T-helper 17 cell (primary cell): ENCODE measurements at regions not wholly inside any gene's neighbourhood (a gene's known extent, or its start where the extent isn't known, plus 50 kb on each side); places are given as distances from the start of the nearest gene placed in this dataset.
"Not testable (repeated sequence)": the region's sequence is repeated elsewhere in the genome, so short reads cannot be mapped to it uniquely, and the experiment has no call there.

Source experiments
- ATAC-seq: fragments of 150-1000 bp; cut with Tn5 transposase; 2 replicates; pipeline ENCODE4 v1.10.0; 2021; ENCODE audit warnings: mild to moderate bottlenecking, moderate library complexity
- DNase-seq, 3 donors: peaks; one replicate each; pipeline versions ENCODE4 v3.0.0 to v3.0.0-alpha.2; 2020 to 2021
- H3K9me3 ChIP-seq: one replicate; pipeline ENCODE4 v1.7.0; 2013; ENCODE audit warnings: low read length, mild to moderate bottlenecking; ENCODE audit not compliant: control insufficient read depth, poor library complexity, severe bottlenecking
- H3K27ac Mint-ChIP-seq: one replicate; pipeline ENCODE4 v1.8.0; 2022; ENCODE audit warnings: mild to moderate bottlenecking, moderate library complexity, mixed read lengths
- H3K27me3 Mint-ChIP-seq: one replicate; pipeline ENCODE4 v1.8.0; 2022; ENCODE audit warnings: mixed read lengths
- H3K36me3 Mint-ChIP-seq: one replicate; pipeline ENCODE4 v1.8.0; 2022; ENCODE audit warnings: low read depth, mixed read lengths
- H3K4me1 Mint-ChIP-seq: one replicate; pipeline ENCODE4 v1.8.0; 2022; ENCODE audit warnings: mild to moderate bottlenecking, mixed read lengths
- H3K4me3 Mint-ChIP-seq: one replicate; pipeline ENCODE4 v1.8.0; 2022; ENCODE audit warnings: mild to moderate bottlenecking, moderate library complexity, mixed read lengths

DNA sequence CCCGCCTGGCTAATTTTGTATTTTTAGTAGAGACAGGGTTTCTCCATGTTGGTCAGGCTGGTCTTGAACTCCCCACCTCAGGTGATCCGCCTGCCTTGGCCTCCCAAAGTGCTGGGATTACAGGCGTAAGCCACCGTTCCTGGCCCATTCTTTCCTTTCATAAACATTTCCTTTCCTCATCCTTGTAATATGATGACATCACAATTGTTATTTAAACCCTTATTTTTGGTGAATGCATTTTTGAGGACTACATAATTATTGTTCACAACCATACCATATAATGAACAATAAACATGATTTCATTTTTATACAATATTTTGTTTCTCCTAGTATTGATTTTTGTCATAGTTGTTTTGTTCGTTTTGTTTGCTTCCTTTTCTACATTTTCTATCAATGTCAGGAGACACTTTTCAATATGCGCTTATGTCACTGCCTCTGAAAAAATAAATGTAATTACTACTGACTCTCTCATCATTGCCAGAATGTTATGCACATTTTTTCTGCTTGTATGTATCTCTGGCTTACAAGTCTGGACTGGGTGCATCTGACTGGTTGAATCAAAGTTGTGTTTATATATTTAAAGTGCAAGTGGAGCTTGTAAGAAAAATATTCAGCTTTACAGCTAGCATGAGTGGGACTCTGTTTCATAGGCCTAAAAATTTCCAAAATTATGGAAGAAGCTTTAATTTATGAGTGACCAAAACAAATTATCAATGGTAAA is 2286.3 kb upstream of the RAG2 start:
- Mint-ChIP-seq H3K27me3 (no peaks in the 10 kb centered on the region), H3K4me1 (no peaks in the 10 kb centered on the region), H3K27ac (no peak overlapping the region), H3K4me3 (no peak overlapping the region), H3K36me3 (no peaks in the 10 kb centered on the region)
- no peaks in the 10 kb centered on the region for H3K9me3 ChIP-seq
- ATAC-seq (no peak), DNase-seq (no peak)

DNA sequence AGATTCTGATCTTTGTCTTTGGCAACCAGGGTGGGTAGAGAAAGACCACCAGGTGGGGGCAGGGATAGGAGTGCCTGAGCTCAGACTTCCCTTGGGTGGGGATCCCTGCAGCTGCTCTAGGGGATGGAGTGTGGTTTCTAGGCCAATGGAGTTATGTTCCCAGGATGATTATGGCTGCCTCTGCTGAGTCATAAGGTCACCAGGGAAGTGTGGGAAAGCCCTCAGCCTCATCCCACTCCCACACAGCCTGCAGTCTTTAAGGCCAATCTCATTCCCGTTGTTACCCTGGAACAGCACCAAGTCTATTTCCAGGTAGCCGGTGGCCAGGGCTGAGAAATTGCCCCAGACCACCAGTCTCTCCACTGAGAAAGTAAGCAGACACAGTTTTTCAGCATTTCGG is 2269.3 kb upstream of the RAG2 start:
- DNase-seq (no peak), ATAC-seq (no peak)
- H3K36me3 Mint-ChIP-seq, result no peaks in the 10 kb centered on the region
- no peaks in the 10 kb centered on the region for H3K9me3 ChIP-seq
- H3K4me1 Mint-ChIP-seq, result no peaks in the 10 kb centered on the region
- H3K27ac Mint-ChIP-seq, result no peak overlapping the region
- no peak overlapping the region for H3K4me3 Mint-ChIP-seq
- H3K27me3 Mint-ChIP-seq, result no peaks in the 10 kb centered on the region

DNA sequence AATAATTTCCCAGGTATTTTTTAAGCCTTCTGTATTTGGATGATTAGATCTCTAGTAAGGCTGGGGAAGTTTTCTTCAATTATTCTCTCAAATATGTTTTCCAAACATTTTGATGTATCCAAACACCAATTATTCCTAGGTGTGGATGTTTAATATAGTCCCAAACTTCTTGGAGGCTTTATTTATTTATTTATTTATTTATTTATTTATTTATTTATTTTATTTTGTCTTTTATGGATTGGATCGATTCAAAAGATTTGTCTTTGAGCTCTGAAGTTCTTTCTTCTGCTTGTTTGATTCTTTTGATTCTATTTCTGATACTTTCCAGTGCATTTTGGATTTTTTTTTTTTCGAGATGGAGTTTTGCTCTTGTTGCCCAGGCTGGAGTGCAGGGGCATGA is 2267.9 kb upstream of the RAG2 start:
- H3K27me3 Mint-ChIP-seq, result no peaks in the 10 kb centered on the region
- H3K9me3 ChIP-seq, result no peaks in the 10 kb centered on the region
- ATAC-seq (no peak), DNase-seq (no peak)
- H3K4me3 Mint-ChIP-seq, result no peak overlapping the region
- no peaks in the 10 kb centered on the region for H3K36me3 Mint-ChIP-seq
- no peaks in the 10 kb centered on the region for H3K4me1 Mint-ChIP-seq
- H3K27ac Mint-ChIP-seq, result no peak overlapping the region

DNA sequence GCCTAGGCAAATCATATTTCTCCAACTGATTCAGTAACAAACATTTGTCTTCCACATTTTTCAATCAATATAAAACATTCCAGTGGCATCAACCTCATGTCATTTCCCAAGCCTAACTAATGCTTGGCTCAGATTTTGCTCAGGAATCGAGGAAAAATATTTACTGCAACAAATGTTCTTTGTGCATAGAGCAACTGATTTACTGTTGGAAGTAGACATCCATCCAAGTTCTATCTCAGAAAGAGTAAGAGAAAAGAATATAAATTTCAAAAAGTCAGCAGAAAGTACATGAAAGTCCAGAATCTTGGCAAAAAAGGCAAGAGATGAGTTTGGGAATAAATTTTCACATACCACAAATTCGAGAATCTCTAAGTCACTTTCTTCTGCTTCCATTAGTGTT is 2245.0 kb upstream of the RAG2 start:
- no peak for ATAC-seq
- H3K9me3 ChIP-seq, result no peaks in the 10 kb centered on the region
- no peaks in the 10 kb centered on the region for H3K4me1 Mint-ChIP-seq
- no peaks in the 10 kb centered on the region for H3K27me3 Mint-ChIP-seq
- H3K4me3 Mint-ChIP-seq, result no peak overlapping the region
- no peak for DNase-seq
- H3K36me3 Mint-ChIP-seq, result no peaks in the 10 kb centered on the region
- H3K27ac Mint-ChIP-seq, result no peak overlapping the region

DNA sequence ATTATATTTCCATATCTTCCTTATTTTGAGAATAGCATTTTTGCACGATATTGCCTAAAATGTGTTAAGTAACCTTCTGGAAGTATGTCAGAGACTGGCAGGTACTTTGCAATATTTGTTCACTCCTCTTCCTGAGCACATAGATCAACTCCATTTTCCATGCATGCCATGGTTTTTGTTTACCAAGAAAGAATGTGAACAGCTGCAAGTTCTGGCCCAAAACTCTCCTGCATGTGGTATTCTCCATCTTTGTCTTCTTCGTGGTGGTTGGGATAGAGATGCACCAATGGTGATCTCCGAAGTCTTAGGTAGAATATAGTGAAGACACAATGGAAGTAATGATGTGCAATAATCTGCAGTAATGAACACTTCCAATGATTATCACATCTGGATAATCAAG is 2241.0 kb upstream of the RAG2 start:
- ATAC-seq (no peak), DNase-seq (no peak)
- no peaks in the 10 kb centered on the region for H3K36me3 Mint-ChIP-seq
- no peaks in the 10 kb centered on the region for H3K27me3 Mint-ChIP-seq
- no peaks in the 10 kb centered on the region for H3K4me1 Mint-ChIP-seq
- H3K4me3 Mint-ChIP-seq, result no peak overlapping the region
- no peaks in the 10 kb centered on the region for H3K9me3 ChIP-seq
- H3K27ac Mint-ChIP-seq, result no peak overlapping the region

DNA sequence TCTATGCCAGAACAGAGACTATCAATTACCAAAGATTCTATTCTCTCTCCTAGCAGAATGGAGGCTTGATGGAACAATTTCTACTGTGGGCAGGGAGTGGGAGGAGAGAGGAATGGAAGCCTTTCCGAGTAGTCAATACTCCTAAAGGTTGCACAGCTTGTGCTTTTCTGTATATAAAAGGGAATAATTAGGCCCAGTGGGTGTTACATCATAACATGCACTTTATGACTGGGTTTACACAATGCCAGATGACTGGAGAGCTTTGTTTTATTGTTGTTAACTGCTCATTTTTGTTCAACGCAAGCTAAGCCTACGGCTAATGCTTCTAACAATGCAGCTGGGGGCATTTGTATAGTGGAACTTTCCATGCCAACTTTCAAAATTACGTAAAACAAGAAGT is 2237.9 kb upstream of the RAG2 start:
- no peaks in the 10 kb centered on the region for H3K4me1 Mint-ChIP-seq
- no peaks in the 10 kb centered on the region for H3K27me3 Mint-ChIP-seq
- no peak overlapping the region for H3K4me3 Mint-ChIP-seq
- DNase-seq (no peak), ATAC-seq (no peak)
- no peak overlapping the region for H3K27ac Mint-ChIP-seq
- no peaks in the 10 kb centered on the region for H3K36me3 Mint-ChIP-seq
- H3K9me3 ChIP-seq, result no peaks in the 10 kb centered on the region

DNA sequence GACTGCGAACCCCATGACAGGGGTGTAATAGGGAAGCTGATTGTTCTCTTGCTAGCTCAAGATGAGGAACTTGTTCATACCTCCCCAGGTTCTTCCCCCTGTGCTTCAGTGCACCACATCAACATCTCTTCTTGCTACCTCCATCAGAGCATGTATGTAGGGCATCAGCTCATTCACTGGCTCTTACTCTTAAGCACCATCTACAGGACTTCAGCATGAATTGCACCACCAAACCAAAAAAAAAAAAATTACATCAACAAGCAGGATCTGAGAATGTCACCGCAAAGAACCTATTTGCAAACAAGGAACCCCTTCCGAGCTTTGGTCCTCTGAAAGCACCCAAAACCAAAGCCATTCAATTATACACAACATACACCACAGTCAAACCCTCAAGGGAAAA is 2226.5 kb upstream of the RAG2 start:
- no peaks in the 10 kb centered on the region for H3K4me1 Mint-ChIP-seq
- H3K9me3 ChIP-seq, result peaks cover 2% of the 10 kb centered on the region
- DNase-seq (no peak), ATAC-seq (no peak)
- H3K27me3 Mint-ChIP-seq, result no peaks in the 10 kb centered on the region
- no peaks in the 10 kb centered on the region for H3K36me3 Mint-ChIP-seq
- H3K27ac Mint-ChIP-seq, result no peak overlapping the region
- no peak overlapping the region for H3K4me3 Mint-ChIP-seq

DNA sequence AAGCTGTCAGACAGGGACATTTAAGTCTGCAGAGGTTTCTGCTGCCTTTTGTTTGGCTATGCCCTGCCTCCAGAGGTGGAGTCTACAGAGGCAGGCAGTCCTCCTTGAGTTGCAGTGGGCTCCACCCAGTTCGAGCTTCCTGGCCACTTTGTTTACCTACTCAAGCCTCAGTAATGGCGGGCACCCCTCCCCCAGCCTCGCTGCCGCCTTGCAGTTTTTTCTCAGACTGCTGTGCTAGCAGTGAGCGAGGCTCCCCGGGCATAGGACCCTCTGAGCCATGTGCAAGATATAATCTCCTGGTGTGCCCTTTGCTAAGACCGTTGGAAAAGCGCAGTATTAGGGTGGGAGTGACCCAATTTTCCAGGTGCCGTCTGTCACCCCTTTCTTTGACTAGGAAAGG is 2223.8 kb upstream of the RAG2 start:
- not testable (repeated sequence) for H3K27me3 Mint-ChIP-seq, H3K9me3 ChIP-seq, DNase-seq, H3K36me3 Mint-ChIP-seq, H3K4me3 Mint-ChIP-seq, ATAC-seq, H3K4me1 Mint-ChIP-seq, H3K27ac Mint-ChIP-seq

DNA sequence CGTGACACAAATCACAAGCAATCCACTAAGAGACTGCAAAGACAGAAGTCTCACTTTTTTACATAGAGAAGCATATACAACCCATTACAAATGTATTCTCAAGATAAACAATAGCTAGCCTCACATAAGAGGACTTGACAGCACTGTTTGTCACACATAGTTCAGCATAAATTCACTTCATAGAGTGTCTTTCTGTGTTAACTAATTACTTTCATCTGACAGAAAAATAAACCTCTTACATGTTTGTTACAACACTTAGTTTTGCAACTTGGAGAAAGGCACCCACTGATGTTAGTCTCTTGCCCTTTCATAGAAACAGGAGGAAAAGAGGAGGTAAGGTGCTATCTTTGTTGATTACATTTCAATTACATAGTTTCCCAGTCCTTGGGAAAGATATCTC is 2221.9 kb upstream of the RAG2 start:
- Mint-ChIP-seq H3K4me3 (no peak overlapping the region), H3K27me3 (no peaks in the 10 kb centered on the region), H3K27ac (no peak overlapping the region), H3K36me3 (no peaks in the 10 kb centered on the region), H3K4me1 (no peaks in the 10 kb centered on the region)
- DNase-seq (no peak), ATAC-seq (no peak)
- H3K9me3 ChIP-seq, result peaks cover 2% of the 10 kb centered on the region

DNA sequence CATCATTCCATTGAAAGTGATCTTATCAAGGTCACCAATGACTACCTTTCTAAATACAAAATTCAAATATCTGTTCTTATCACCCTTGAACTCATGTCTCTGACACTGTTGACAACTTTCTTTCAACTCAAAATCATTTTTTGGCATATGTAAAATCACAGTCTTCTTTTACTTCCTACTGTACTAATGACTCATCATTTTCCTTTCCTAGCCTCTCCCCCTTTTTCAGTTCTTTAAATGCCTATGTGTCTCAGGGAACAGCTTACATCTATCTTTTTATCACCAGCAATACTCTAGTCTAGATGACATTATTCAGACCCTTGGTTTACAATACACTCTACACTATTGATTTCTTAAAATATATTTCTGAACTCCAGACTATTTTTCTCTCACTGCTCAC is 2220.7 kb upstream of the RAG2 start:
- Mint-ChIP-seq H3K4me3 (no peak overlapping the region), H3K27ac (no peak overlapping the region), H3K4me1 (no peaks in the 10 kb centered on the region), H3K36me3 (no peaks in the 10 kb centered on the region), H3K27me3 (no peaks in the 10 kb centered on the region)
- H3K9me3 ChIP-seq, result no peaks in the 10 kb centered on the region
- DNase-seq (no peak), ATAC-seq (no peak)

DNA sequence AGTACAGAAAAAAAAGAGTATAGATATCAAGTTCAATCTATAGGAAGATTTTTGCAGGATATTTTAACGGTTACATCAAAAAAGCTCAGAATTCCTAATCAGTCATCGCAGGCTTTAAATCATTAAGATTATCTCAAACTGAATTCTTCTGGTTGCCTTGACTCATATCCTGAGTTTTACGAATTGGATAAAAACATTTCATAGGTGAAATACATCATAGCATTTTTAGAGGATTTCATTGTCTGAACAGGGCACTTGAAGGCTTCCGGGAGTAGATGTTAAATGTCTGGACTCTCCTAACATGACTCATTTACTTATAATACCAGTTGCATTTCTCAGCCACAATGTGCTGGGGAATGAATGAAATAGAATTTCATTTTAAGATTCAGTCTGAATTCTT is 2216.6 kb upstream of the RAG2 start:
- Mint-ChIP-seq H3K4me1 (no peaks in the 10 kb centered on the region), H3K36me3 (no peaks in the 10 kb centered on the region), H3K4me3 (no peak overlapping the region), H3K27ac (no peak overlapping the region), H3K27me3 (no peaks in the 10 kb centered on the region)
- no peaks in the 10 kb centered on the region for H3K9me3 ChIP-seq
- ATAC-seq (no peak), DNase-seq (no peak)

DNA sequence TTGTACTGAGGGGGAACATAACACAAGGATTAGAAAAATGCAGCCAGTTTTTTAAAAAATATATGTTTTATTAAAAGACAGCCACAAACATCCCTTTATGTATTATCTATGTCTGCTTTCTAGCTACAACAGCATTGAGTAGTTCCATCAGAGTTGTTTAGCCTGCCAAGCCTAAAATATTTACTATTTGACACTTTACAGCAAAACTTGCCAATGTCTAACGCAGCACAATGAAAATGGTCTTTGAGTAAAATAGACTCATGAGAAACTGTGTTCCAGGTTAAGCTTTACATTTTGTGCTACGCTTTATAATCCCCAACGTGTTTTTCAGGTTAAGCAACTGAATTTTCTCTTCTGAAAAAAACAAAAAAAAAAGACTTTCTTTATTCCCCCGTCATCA is 2211.5 kb upstream of the RAG2 start:
- Mint-ChIP-seq H3K27me3 (no peaks in the 10 kb centered on the region), H3K27ac (no peak overlapping the region), H3K4me3 (no peak overlapping the region), H3K4me1 (no peaks in the 10 kb centered on the region), H3K36me3 (no peaks in the 10 kb centered on the region)
- no peaks in the 10 kb centered on the region for H3K9me3 ChIP-seq
- DNase-seq (no peak), ATAC-seq (no peak)

DNA sequence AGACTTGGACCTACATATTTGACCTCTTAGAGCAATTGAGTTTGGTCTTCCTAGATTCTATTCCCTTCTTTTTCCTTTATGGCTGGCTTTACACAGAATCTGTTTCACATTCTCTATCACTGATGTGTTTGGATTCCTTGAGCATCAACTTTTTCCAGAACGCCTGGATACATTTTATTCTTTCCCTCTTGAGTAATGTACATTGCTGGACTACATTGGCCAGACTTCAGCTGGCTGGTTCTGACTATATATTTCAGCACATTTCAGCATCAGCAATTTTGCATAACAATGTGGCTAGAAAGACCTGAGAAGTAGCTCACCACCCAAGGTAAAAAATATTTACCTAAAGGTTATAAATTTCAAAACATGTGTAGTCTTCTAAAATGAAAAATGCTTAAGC is 2198.2 kb upstream of the RAG2 start:
- H3K9me3 ChIP-seq, result no peaks in the 10 kb centered on the region
- Mint-ChIP-seq H3K4me1 (no peaks in the 10 kb centered on the region), H3K27ac (no peak overlapping the region), H3K36me3 (no peaks in the 10 kb centered on the region), H3K4me3 (no peak overlapping the region), H3K27me3 (no peaks in the 10 kb centered on the region)
- DNase-seq (no peak), ATAC-seq (no peak)

DNA sequence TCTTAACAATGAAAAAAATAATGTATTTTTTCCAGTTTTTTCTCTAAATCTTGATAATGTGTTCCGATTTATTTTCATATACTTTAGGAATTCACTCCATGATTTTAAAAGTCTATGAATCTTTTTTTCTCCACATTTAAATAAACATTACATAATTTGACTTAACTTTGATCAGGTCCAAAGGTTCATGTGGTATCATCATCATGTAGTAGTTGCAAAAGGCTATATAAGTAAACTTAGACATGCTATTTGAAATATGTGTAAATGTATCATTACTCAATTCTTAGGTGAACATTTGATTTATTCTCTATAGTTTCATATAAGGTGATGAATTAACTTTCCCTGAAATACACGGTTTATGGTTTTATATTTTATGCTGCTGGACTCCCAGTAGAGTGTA is 2197.0 kb upstream of the RAG2 start:
- ATAC-seq, result no peak
- H3K4me3 Mint-ChIP-seq, result no peak overlapping the region
- H3K27ac Mint-ChIP-seq, result no peak overlapping the region

More for the DNA sequence above, 2197.0 kb upstream of the RAG2 start:
- Mint-ChIP-seq H3K36me3 (no peaks in the 10 kb centered on the region), H3K4me1 (no peaks in the 10 kb centered on the region), H3K27me3 (no peaks in the 10 kb centered on the region)
- DNase-seq, result no peak
- H3K9me3 ChIP-seq, result no peaks in the 10 kb centered on the region
